H7 (cell line): ENCODE measurements at regions not wholly inside any gene's neighbourhood (a gene's known extent, or its start where the extent isn't known, plus 50 kb on each side); places are given as distances from the start of the nearest gene placed in this dataset.

Experiments
- DNase-seq: peaks from one replicate; pipeline ENCODE4 v3.0.0; 2012
- H3K27me3 ChIP-seq: 2 replicates; pipeline ENCODE4 v1.6.0; 2011; ENCODE audit warnings: mild to moderate bottlenecking, low read length; ENCODE audit not compliant: control insufficient read depth, insufficient read depth
- H3K36me3 ChIP-seq: replicated peaks from 2 replicates; pipeline ENCODE4 v1.5.1; 2011; ENCODE audit warnings: low read length; ENCODE audit not compliant: control insufficient read depth, insufficient read depth
- H3K4me3 ChIP-seq: 2 replicates; pipeline ENCODE4 v1.5.1; 2011; ENCODE audit warnings: low read depth, mild to moderate bottlenecking, control low read depth, low read length, moderate library complexity; ENCODE audit not compliant: insufficient read depth

DNA sequence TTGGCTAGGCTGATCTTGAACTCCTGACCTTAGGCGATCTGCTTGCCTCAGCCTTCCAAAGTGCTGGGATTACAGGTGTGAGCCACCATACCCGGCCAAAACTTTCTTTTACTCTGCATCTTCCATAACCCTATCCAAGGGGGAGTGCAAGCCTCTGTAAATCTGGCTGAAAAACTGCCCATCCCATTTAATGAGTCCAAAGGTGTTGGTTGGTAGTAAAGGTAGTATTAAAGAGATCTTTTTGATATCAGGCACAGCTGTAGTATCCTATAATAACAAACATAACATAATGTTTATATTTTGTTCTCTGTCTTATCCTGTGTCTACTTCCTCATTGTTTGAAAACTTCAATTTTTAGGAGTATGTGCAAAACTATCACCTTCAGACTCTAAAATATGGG is 559.8 kb upstream of the ATXN8OS start:
- H3K36me3 ChIP-seq, result no peaks in the 10 kb centered on the region
- no peaks in the 10 kb centered on the region for H3K27me3 ChIP-seq
- no peak overlapping the region for H3K4me3 ChIP-seq
- DNase-seq, result no peak

DNA sequence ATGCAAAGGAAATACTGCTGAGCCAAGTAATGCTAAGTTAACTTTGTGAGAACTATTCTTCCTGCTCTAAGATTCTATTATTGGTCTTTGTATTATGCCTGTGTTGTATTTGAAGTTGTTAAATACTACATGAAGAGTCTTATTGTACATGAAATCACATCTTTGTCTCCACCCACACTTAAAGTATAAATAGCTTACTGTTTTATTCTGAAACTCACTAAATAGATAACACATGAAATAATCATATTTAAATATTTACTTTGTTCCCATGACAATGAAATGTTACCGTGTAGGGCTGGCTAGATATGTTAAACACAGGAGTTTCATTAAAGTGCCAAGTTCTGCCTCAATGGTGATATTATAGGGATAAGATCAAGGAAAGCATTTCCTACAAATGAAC is 562.1 kb upstream of the ATXN8OS start:
- H3K4me3 ChIP-seq, result no peak overlapping the region
- H3K27me3 ChIP-seq, result no peaks in the 10 kb centered on the region
- DNase-seq, result no peak
- H3K36me3 ChIP-seq, result no peaks in the 10 kb centered on the region

DNA sequence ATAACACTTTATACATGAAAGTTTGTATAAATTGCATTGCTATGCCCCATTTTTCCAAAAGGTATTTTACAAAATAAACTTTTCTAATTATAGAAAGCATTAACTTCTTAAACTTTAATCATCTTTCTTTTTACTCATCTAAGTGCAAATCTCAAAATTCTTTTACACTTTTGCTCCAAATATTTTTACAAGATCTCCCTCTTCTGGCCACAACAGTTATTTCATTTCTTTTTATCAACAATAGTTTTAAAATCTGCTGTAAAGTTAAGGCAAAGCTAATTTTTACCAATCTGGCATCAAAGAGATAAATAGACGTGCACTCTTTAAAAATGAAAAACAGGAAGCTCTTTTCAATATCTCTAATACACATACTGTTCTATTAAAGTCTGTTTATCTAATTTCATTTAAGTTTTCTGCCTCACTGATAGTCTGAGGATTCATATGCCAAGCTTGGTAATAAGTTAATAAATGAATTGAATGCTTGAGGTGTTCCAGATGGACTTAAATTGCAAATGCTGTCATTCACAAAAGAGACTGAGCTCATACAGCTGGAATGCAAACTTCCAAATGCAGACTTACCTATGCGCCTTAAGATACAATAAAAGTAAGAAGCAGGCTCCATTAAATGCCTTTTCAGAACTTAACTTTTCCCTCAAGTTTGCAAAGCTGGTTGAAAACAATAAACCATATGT is 583.0 kb upstream of the ATXN8OS start:
- Histone ChIP-seq H3K36me3 (no peaks in the 10 kb centered on the region), H3K27me3 (no peaks in the 10 kb centered on the region), H3K4me3 (no peak overlapping the region)
- no peak for DNase-seq

DNA sequence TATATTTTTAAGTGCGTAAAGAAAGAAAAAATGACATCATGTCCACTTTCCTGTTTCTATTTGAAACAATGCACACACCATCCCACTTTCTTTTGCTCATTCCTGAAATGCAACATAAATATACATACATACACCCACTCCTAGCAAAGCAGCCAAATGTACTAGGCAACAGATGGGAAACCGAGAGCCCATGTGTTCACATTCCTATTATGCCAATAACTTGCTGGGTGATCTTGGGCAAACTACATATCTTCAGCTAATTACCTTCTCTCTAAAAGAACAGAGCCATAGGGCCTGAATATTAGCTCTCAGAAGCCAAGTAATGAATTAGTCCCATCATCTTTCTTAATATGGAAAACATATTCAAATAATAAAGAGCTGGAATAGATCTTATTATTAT is 610.6 kb upstream of the ATXN8OS start:
- DNase-seq, result no peak
- no peak overlapping the region for H3K4me3 ChIP-seq
- no peaks in the 10 kb centered on the region for H3K27me3 ChIP-seq
- H3K36me3 ChIP-seq, result no peaks in the 10 kb centered on the region

DNA sequence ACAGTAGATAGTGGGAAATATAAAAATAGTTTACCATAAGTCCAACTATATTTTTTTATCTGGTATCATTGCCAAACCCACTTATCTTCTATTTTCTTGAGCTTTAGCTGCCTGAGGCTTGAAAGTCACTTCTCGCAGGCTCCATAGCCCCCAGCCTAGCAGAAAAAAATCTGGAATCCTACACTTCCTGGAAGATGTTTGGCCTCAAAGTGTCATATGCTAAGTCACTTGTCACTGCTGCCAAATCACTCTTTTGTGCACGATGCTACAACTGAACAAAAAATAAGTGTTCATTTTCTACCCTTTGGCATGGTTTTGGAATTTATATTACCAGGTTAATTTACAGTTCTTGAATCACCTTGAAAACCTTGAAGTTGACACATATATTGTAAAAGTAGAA is 612.5 kb upstream of the ATXN8OS start:
- no peaks in the 10 kb centered on the region for H3K27me3 ChIP-seq
- no peaks in the 10 kb centered on the region for H3K36me3 ChIP-seq
- no peak overlapping the region for H3K4me3 ChIP-seq
- no peak for DNase-seq

DNA sequence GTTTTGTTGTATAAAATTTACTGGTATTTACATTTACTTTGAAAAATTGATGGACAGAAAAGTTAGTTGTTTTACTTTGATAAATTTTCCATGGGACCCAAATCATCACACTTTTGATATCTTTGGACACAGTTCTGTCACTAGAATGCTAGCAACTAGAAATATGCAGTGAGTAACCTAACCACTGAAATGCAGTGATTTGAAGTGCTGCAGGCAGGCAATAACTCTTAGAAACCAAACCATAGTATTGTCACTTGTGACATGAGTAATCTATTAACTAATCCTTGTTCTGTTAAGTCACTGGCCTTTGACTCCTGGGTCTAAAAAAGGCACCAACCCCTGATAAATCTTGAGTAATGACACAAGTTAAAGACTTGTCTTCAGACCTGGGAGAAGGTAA is 620.0 kb upstream of the ATXN8OS start:
- Histone ChIP-seq H3K27me3 (no peaks in the 10 kb centered on the region), H3K36me3 (no peaks in the 10 kb centered on the region), H3K4me3 (no peak overlapping the region)
- no peak for DNase-seq

DNA sequence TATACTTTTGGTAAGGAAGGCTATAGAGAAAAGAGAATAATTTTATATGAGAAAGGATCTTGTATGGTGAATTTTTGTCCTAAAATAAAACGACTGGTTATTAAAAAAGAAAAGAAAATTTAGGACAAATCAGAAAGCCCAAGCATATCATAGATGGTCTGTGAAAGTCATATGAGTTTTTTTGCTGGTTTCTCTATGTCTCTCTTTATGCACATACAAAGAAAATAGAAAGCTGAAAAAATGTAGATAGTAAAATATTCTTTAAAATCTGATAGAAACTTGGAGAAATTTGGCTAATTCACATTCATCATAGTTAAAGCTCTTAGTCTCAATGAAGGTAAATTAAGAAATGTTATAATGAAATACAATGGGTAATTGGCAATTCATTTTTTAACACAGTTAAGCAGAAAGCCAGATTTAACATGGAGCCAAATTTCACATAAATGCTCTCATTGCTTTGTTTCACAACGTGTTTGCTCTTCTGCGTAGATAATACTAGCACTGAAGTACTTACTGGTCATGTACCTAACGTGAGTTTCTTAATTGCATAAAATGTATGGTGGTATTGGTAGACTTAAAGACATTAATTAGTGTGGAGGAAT is 621.5 kb upstream of the ATXN8OS start:
- no peak for DNase-seq
- H3K27me3 ChIP-seq, result no peaks in the 10 kb centered on the region
- no peaks in the 10 kb centered on the region for H3K36me3 ChIP-seq
- H3K4me3 ChIP-seq, result no peak overlapping the region

DNA sequence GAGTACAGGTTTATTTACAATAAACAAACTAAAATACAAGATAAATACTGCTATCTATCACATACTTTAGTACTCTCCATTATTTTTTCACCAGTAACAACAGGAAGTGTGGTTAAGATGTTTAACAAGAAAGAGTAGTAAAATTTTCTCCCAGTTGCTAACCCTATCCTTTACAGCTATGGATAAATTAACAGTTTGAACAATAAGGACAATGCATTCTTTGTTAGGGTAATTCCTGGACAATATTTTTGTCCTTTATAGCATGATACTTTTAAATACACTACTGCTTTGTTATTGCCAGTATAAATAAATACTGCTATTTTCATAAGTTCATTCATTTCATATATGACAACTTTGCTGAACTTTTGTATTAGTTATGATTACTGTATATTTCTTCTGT is 630.2 kb upstream of the ATXN8OS start:
- DNase-seq, result no peak
- H3K4me3 ChIP-seq, result no peak overlapping the region
- H3K36me3 ChIP-seq, result no peaks in the 10 kb centered on the region
- H3K27me3 ChIP-seq, result no peaks in the 10 kb centered on the region

DNA sequence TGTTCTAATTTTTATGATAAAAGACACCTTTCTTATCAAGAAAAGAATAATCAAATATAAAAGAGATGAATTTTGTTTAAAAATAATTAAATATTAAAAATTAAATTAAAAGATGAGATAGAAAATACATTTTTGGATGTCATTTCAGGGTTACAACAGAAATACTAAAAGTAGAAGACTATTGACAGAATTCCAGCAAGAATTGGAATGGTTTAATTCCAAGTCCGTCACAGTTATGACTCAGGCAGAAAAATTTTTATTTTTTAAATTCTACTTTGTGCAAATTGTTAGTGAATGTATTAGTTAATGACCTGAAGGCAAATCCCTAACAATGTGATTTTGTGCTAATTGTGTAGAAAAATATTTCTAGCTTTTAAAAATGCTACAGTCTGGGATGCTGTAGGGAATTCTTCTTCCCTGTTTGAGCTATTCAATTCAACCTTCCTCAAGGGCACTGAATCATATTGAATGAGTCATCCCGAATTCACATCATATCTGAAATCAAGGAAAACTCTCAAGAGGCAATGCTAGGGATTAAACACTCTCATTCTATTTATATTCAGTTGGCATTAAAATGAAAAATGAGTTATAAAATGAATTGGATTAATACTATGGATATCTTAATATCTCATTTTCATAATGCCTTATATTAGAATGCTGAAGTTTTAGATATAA is 633.5 kb upstream of the ATXN8OS start:
- no peak overlapping the region for H3K4me3 ChIP-seq
- H3K27me3 ChIP-seq, result no peaks in the 10 kb centered on the region
- no peaks in the 10 kb centered on the region for H3K36me3 ChIP-seq
- no peak for DNase-seq

DNA sequence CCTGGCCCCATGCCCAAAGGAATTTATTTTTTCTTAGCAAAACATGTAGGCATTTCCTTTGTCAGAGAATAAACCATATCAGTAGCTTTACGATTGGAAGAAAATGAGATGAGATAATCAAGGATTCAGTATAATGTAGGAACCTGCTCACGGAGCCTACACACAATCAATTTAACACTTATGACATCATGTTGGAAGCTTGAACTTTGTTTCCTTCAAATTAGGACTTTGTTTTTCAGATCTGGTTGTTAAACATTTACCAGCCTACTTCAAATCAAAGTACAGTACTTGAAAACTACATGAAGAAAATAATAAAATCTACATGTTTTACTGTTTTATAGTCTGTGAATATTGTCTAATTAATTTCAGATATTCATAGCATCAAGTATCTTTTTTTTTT is 639.0 kb upstream of the ATXN8OS start:
- no peak for DNase-seq
- no peaks in the 10 kb centered on the region for H3K36me3 ChIP-seq
- no peak overlapping the region for H3K4me3 ChIP-seq
- H3K27me3 ChIP-seq, result no peaks in the 10 kb centered on the region

DNA sequence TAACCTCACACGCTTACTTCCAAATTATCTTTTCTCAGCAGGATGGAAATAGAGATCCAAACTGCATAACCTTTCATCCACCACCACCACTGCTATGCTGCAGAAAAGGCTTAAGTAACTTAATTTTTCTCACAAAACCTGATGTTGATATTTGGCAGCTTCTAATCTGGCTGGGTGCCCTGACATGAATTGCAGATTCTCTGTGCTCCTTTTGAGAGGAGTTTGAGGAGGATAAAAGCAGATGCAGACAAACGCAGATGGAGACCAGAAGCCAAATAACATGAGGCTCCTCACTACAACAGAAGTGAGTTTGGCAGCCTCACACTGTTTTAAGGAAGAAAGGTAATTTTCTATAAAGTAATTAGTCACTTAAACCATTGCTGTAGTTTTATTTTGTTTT is 646.2 kb upstream of the ATXN8OS start:
- Histone ChIP-seq H3K36me3 (no peaks in the 10 kb centered on the region), H3K4me3 (no peak overlapping the region), H3K27me3 (no peaks in the 10 kb centered on the region)
- no peak for DNase-seq

DNA sequence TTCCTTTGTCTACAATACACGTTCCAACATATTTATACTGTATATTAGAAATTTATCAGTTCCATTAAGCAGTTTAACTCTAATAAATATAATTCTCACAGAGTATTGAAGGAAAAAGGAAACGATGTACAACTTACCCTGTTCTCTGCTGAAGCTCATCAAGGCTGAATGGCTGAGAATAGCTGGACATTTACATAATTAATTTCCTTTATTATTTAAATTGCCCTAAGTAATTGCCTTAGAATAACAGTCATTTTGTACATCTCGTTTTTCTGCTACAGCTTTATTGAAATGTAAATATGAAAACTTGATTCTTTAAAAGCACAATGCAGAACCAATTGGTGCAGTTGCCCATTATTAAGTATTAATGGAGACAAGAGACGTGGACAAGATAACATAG is 648.3 kb upstream of the ATXN8OS start:
- no peak for DNase-seq
- no peaks in the 10 kb centered on the region for H3K36me3 ChIP-seq
- H3K4me3 ChIP-seq, result no peak overlapping the region
- no peaks in the 10 kb centered on the region for H3K27me3 ChIP-seq

DNA sequence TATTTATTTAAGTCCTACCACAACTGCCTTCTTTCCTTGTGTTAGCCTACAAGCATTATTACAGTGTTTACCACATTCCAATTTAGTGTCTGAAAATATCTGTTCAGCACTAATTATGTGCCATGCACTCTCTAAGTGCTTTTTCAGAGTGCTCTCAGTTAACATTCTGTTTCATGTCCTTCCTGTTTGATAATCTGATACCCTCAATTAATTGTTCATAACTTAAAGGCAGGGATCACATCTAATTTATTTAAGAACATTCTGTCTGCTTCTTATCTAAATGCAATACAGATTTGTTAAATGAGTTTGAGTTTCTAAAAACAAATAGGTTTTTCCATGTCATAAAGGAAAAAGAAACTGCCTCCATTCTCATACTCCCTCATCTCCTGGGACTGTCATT is 649.6 kb upstream of the ATXN8OS start:
- H3K27me3 ChIP-seq, result no peaks in the 10 kb centered on the region
- no peak overlapping the region for H3K4me3 ChIP-seq
- no peaks in the 10 kb centered on the region for H3K36me3 ChIP-seq
- DNase-seq, result no peak

DNA sequence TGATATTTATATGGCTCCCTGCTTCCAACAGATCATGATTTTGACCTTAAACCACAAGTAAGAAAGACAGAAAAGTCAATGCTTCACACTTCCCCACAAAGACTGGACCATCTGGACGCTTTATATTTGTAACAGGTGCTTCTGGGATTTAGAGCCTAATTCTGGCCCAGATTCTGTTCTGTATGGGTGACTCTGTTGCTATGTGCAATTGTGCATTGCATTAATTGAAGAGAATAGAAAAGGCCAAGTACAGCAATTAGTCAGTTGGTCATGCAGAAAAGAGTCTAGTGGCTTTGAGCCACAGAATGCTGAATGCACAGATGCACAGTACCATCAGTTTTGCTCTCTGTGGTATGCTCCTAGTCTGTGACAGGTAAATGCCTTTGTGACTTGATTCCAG is 657.4 kb upstream of the ATXN8OS start:
- no peak overlapping the region for H3K4me3 ChIP-seq
- H3K27me3 ChIP-seq, result no peaks in the 10 kb centered on the region
- H3K36me3 ChIP-seq, result no peaks in the 10 kb centered on the region
- DNase-seq, result no peak

DNA sequence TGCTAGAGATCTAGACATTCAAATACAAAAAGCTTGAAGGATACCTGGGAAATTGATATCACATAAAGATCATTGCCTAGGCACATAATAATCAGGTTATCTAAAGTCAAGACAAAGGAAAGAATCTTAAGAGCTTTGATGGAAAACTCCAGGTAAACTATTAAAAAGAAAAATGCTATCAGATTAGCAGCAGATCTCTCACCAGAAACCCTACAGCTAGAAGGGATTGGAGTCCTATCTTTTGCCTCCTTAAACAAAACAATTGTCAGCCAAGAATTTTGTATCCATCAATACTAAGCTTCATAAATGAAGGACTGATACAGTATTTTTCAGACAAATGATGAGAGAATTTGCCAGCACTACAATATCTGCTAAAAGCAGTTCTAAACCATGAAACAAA is 682.4 kb upstream of the ATXN8OS start:
- Histone ChIP-seq H3K36me3 (no peaks in the 10 kb centered on the region), H3K27me3 (no peaks in the 10 kb centered on the region), H3K4me3 (no peak overlapping the region)
- no peak for DNase-seq
